Pons (tissue), 1 donor: ENCODE measurements at regions not wholly inside any gene's neighbourhood (a gene's known extent, or its start where the extent isn't known, plus 50 kb on each side); places are given as distances from the start of the nearest gene placed in this dataset.

Experiments used
- DNase-seq: peaks from one replicate; pipeline ENCODE4 v3.0.0-alpha.2; 2016; ENCODE audit warnings: low spot score

GRCh38 chr1:29531596-29531995 is 295.3 kb downstream of the PTPRU start:
- DNase-seq, result no peak

GRCh38 chr1:29529677-29530278 is 293.5 kb downstream of the PTPRU start:
- DNase-seq, result no peak

DNA sequence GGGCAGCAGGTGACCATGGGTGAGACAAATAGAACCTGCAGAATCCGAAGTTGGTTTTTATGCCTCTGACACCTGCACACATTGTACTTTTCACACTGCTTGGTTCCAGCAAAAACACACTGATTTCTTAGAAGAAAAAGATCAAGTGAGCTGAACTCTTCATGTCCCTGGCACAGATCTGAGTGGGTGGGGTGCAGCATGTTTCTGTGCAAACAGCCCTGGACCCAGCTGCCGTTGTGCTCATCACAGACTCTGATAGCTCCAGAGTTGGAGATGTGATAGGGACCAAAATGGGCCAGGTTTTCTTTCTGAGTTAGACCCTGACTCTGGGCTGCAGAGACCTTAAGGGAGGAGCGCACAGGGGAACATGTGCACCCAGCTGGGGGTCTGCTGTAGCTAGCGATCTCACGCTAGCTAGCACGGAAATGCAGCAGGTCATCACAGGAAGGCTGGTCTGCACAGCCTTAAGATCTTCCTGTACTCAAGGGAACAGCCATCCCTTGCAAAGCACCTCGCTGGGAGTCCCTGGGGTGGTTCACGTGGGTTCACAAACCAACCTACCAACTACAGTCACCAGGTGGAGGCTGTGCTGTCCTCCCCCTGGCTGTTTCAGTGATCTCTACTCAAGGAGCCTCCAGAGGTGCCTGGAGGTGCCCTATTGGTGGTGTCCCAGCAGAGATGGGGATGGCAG is 291.1 kb downstream of the PTPRU start:
- no peak for DNase-seq

DNA sequence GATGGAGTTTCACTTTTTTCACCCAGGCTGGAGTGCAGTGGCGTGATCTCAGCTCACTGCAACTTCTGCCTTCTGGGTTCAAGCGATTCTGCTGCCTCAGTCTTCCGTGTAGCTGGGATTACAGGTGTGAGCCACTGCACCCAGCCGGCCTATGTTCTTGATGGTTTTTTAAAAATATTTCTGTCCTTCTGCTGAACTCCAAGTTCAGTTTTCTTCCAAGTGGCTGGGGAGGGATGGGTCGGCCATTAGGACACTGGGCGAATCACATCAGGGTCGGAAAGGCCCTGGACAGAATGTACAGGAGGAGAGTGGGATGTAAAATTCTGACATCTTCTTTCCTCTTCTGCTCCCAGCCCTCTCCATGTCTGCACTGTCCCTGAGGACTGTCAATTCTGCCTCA is 289.6 kb downstream of the PTPRU start:
- no peak for DNase-seq

GRCh38 chr1:29524285-29525065 is 288.2 kb downstream of the PTPRU start:
- DNase-seq, result no peak

DNA sequence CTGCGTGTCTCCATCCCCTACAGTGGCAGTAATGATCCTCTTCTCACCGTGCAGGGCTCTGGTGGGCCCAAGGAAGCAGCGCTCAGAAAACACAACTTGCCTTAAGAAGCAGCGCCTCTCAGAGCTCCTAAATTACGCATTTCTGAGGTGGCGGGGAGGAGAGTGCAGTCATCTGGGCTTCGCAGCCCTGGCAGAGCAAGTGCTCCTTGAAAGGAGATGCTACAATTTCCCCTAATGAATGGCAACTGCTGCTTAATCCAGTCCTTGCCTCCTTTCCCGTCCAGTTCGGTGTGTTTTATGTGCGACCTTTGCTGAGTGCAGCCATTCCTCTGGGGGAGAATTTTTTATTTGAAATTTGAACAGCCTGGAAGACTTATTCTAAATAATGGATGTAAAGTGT is 287.3 kb downstream of the PTPRU start:
- no peak for DNase-seq

DNA sequence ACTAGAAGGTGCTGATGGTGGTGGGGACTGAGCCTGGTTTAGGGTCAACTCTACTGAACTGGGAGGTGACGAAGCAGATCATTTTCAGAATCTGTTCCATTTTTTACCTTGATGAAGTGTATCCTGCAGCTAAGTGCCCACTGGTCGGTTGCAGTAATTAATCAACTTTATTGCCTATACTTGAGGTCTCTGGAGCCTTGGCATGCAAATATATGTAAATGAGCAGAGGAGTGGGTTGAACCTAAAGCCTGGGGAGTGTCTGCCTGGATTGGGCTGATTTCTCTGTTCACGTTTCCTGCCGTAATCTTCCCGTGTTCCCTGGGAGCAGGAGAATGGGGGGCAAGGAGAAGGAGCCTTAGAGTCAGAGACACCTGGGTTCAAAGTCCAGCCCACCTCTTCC is 286.8 kb downstream of the PTPRU start:
- no peak for DNase-seq

GRCh38 chr1:29521811-29522580 is 285.7 kb downstream of the PTPRU start:
- no peak for DNase-seq

DNA sequence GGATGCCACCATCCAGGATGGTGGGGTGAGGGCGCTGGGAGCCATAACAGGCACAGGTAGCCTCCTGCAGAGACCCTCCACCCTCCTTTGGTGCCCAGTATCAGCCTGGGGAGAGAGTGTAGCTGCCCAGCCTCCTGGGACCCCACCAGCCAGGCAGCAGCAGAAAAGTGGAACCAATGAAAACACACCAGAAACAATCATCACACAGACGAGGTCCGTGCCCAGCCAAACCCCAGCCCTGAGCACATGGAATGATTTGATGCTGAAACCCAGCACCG is 285.1 kb downstream of the PTPRU start:
- DNase-seq, result no peak

DNA sequence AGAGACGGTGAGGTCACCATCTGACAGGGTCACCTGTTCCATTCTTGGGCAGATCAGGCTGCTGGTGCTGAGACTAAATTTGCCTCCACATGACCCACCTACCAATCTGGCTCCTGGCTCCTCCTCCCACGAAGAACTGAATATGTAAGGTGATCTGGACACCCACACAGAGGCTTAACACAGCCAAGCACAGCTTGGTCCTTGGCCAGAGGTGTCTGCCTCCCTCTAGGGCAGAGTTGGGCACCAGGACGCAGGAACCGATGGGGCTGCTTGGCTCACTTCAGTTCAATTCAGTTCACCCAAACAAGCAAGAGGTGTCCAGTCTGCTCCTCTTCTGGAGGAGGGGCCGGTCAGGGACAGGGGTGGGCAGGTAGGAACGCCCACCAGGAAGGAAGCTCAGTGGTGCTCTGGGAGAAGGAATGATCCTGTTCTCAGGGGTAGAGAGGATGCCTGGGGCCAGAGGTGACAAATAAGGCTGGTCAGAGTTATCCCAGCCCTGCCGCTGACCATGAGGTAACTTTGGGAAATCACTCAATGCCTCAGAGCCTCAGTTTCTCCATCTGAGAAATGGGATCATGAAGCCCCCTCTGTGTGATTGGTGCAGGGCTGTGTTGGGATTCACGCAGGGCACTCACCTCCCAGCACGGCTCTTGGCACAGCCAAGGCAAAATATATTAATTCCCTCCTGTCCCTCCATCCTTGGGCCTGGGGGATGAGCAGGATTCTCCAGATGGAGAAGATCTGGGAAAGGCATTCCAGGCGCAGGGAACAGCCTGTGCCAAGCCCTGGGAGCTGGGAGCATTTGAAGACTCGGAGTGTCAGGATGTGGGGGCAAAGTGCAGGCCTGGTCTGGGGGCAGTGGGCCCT is 284.5 kb downstream of the PTPRU start:
- no peak for DNase-seq

- no peak for DNase-seq
Measured at GRCh38 chr1:29519788-29520110, 283.4 kb downstream of the PTPRU start.

DNA sequence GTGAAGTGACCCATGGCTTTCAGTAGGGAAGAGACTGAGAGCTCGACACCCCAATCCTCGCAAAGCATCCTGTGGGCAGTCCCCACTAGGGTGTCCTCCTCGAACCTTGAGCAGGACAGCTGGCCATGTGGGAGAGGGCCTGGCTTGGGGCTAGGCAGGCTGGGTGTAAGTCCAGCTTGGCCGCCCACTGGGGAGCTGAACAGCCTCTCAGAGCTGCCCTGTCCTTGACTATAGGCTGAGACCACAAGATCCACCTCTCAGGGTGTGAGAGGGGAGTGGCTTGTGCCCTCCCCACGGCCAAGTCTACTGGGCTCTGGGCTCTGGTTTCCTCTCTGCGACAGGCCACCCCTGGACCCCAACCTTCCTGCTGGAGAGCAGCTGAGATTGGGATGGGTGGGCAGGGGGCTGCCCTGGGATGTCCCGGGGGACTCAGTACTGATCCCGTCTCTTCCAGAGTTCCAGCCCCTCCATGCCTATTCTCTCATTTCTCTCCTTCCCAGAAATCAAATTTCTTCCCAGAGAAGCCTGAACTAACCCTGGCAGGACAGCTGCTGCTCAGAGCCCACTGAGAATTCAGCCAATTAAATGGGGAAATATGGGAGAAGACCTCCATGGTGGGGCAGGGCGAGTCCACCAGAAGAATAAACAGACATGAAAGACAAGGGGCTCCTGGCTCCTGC is 282.9 kb downstream of the PTPRU start:
- no peak for DNase-seq

DNA sequence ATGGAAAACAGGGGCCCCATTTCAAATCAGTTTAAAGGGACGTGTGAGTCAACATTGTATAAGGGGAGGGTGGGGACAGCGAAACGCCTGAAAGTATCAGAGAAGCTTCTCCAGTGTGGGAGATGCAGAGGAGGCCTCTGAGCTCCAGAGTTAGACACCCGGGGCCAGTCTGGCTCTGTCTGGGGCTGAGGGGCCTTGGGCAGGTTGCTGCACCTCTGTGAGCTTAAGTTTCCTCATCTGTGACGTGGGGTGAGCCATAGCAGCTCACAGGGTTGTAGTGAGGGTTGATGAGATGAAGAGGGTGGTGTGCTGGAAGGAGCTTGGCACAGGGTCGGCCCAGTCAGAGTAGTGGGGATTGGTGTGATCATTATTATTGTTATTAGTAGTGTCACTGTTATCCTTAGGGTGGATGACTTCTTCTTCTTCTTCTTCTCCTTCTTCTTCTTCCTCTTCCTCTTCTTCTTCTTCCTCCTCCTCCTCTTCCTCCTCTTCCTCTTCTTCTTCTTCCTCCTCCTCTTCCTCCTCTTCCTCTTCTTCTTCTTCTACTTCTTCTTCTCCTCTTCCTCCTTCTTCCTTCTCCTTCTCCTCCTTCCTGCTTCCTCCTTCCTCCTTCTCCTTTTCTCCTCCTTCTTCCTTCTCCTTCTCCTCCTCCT is 282.0 kb downstream of the PTPRU start:
- DNase-seq, result no peak

GRCh38 chr1:29517251-29518086 is 281.1 kb downstream of the PTPRU start:
- DNase-seq, result no peak

- DNase-seq, result no peak
Measured at GRCh38 chr1:29516063-29516820, 279.9 kb downstream of the PTPRU start.

DNA sequence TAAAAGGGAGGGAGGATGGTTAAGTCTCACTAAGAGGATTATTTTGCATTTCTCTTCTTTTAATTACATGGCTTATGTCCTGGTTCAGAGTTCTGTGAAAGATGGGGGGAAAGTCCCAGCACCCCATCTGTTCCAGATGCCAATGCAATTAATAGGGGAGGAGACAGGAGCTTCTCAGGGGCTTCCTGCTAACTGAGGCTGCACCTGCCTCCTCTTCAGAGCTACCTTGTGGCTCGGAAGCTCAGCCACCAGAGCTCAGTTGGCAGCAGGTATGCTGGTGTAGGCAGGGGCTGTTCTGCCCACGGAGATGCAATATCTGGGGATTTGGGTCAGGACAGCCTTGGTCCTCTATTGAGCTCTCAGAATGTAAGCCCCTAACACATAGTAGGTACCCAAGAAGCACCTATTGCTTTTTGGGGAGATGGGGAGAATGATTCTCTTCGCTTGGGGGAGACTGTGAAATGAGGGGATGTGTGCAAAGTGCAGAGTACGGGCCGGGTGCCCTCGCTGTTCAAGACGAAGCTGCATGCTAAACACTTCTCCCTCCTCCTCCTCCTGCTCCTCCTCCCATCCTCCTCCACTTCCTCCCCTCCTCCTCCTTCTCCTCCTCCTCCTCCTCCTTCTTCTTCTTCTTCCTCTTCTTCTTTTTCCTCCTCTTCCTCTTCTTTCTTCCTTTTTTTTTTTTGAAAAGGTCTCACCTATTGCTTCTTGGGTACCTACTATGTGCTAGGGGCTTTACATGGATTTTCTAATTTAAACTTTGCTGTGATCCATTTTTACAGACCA is 279.0 kb downstream of the PTPRU start:
- no peak for DNase-seq

DNA sequence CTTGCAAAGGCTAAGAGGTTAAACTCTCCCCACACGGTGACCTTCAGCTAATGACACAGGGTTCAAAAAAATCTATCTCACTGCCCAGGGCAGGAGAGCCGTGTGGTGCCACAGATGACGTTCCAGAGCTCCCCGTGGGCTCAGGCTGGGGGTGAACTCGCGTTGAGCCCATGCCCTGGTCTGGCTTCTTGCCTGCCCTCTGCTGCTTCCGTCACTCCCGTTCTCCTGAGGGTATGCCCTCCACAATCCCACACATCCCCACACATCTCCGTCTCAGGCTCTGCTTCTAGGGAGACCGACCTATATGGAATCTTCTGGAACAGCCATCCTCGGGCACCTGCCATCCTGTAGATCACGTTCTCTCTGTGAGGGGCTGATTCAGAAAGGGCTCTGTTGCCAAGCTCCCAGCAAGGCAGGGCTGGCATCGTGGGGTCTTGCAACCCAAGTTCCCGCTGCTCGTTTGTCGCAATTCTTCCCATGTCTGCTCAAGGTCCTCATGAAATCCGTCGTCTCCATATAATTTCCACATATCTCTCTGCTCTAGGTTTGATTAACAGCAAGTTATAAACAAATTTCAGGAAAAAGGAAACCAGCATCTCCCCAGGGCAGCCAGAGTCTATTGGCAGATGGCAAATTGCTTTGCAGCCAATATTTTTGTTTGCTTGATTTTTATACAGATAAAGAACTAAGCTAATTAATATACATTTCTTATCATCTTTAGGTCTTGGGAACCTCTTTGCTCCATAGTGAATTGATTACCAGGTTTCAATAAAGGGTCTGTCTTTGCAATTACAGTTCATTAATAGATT is 278.2 kb downstream of the PTPRU start:
- DNase-seq, result no peak
